ELF-1 (cell line): ENCODE measurements at regions not wholly inside any gene's neighbourhood (a gene's known extent, or its start where the extent isn't known, plus 50 kb on each side); places are given as distances from the start of the nearest gene placed in this dataset.
A peak's percentile ranks its signal among the peaks of the same experiment; 100 is the strongest.

Source experiments
- DNase-seq: peaks from one replicate; pipeline ENCODE4 v3.0.0-alpha.2; 2016; ENCODE audit warnings: low read depth, low spot score

DNA sequence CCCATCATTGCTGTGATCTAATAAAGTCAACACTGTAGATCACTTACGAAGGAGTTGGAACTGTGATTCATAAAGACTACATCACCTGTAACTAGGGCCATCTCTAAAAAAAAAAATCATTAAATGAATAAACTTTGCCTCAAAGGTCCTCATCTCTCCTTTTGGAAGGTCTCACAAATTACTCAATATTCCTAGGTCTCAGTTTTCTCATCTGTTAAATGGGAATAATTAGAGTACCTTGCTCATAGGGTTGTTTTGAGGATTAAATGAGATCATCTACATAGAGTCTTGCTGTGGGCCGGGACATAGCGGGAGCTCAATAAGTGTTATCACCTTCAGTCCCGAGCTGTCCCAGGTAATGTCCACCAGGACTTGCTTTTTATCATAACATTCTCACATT is 335.1 kb upstream of the PROK2 start:
- no peak for DNase-seq

- DNase-seq = no peak
These were observed 333.7 kb upstream of the PROK2 start for GRCh38 chr3:72118628-72119027.

- DNase-seq = no peak
These were observed 331.3 kb upstream of the PROK2 start for GRCh38 chr3:72116226-72116625.

- DNase-seq = no peak
These were observed 330.4 kb upstream of the PROK2 start for GRCh38 chr3:72115307-72115706.

GRCh38 chr3:72114773-72115172 is 329.8 kb upstream of the PROK2 start:
- DNase-seq = no peak

DNA sequence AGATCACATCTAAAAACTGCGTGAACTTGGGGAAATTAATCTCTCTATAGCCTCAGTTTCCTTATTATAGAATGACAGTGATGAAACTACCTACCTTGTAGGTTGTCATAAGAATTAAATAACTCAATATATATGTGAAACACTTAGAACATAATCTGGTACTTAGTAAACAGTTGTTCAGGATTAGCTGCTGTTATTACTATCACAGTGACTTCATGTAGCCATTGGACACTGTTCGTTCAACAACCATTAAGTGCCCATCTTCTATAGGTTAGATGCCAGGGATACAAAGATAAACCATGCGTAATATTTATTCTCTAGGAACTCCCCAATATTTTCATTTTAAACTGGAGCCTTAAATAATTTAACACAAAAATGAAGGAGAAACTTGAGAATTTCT is 329.0 kb upstream of the PROK2 start:
- no peak for DNase-seq

DNA sequence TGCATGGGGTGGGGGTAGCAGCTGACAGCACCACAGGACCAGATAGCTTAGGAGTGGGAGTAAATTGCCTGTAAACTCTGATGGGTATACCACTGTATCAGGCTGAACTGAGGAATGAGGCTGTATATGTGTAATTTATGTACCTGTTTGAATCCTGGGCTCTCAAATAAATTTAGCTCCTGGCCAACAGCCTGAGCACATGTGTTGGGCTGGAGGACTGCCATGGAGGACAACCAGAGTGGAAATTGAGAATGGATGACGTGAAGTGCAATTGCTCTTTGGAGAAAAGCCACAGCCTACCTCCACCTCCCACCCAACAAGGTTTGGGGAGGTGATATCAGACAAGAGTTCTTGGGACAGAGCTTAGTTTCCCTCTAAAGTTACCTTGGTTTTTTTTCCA is 328.6 kb upstream of the PROK2 start:
- DNase-seq = no peak

- DNase-seq = no peak
These were observed 327.5 kb upstream of the PROK2 start for GRCh38 chr3:72112435-72112834.

DNA sequence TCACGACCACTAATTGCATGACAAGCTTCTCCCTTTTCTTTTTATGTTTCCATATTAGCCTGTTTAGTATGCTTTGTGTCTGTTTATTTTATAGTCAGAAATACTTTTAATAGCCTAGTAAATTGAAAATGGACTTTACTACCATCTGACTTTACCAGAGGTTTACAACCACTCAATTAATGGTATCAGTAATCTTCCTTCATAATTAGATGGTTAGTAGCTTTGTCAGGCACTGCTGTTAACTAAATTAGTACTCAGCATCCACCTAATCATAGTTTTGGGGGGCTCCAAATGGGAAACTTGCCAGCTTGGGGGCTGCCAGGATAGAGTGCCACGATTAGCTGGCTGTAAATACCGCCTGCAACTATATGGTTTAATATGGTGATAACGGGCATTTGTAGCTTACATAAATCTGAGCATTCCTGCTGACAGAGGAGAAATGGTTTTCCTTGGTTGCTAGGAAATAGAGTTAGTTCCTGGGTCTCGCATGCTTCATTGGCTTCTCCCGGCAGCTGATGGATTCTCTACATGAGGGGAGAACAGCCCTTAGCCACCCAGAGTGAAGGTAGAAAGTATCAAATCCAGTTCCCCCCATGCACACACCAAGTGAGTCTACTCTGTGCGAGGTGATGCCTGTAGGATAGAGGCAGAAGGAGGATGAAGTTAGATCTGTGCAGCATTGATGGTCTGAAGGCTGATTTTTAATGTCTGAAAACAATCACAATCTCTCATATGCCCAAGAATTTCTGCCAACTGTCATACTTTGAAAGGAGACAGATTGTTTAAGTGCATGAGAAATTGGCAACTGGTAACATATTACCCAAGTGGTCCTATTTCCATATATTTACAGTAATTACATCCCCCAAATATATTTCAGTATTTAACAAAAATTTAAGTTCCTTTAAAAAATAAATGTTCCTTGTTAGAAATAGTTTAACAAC is 326.6 kb upstream of the PROK2 start:
- no peak for DNase-seq

GRCh38 chr3:72109327-72110259 is 324.6 kb upstream of the PROK2 start:
- no peak for DNase-seq

DNA sequence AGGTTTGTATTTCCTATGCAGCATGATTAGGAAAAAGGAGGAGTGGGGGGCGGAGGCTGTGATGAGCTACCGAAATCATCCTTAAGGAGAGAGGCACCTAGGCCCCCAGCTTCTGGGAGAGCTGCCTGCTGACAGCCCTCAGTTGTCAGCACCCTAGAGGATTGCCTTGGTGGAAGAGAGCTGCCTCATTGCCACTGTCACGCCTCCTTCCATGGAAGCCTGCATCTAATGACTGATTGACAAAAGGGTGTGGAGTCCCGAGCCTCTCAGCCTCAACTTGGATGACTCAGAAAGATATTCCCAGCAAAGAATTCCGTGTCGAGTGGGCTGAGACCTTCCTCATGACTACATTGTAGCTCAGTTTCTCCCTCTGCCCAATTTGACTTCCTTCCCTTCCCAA is 320.4 kb upstream of the PROK2 start:
- DNase-seq = no peak

- DNase-seq = no peak
These were observed 317.2 kb upstream of the PROK2 start for GRCh38 chr3:72102112-72102616.

DNA sequence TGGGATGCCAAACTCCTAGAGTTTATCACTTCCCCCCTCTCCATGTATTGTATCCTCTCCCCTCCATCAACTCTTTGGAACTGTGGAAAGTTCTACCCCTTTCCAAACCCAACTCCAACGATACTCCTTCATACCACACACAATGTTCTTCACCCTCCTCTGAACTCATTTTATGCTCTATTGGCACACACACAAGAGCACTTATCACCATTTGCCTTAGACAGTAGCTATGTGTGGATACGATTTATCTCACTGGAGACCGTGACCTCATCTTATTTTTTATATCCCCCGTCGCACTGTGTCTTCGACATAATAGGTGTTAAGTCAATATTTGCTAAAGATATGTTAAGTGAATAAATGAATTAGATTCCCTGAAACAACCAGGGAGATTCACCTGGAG is 316.5 kb upstream of the PROK2 start:
- DNase-seq = no peak

DNA sequence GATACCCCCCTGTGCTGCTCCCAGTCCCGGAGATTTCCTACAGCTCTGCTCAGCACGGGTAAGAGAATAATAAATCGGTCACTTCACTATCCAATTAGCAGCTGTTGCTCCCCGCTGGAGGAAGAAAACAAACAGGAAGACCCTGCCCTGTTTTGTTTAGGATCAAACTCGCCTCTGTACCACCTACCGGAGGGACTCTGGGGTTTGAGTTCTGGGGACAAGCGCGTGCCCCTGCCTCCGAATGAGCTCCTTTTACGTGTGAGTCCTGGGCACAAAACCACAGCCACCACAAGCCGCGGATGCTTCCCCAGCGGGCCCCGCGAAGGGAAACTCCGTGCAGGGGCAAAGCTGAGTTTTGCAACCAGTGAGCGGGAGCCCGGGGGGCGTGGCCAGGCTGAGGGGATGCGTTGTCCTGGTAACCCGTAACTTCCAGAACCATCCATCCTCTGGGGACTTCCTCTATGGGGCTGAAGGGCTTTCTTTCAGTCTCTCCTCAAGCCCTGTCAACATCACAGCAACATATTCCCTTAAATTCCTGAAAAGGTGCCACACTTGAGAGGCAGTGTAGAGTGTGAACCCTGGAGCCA is 315.7 kb upstream of the PROK2 start:
- peak; percentile 82 for DNase-seq

GRCh38 chr3:72100080-72100511 is 315.1 kb upstream of the PROK2 start:
- peak; percentile 34 for DNase-seq

DNA sequence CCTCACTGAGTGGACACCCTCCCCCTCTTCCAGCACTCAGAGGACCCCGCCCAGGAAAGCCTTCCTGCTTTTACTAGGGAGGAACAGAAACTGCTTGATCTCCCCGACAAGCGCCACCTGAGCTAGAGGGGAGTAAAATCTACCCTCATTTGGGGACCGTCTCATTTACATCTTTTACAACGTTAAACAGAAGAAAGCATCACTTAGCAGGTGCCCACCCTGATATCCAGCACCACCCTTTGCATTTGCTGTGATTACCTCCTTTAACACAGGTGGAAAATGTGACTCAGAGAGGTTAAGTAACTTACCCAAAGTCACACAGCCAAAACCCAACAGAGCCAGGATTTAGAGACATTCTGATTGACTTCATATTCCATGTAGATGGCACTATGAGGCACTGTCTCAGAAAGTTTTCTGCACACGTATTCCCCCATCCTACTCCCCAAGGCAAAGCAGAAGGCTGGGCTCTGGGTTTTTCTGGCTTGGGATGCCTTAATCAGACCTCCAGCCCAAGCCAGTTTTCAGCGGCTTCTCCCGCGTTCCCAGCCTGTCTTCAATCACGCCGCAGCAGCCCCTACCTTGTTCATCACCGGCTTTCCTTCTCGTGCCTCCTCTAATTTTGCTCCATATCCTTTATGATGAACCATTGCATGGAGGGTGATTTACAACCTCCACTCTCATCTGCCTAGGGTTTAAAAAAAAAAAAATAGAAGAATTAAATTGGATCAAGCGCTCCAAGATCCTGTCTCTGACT is 314.6 kb upstream of the PROK2 start:
- DNase-seq = peak; percentile 45

GRCh38 chr3:72097053-72097452 is 312.1 kb upstream of the PROK2 start:
- no peak for DNase-seq

DNA sequence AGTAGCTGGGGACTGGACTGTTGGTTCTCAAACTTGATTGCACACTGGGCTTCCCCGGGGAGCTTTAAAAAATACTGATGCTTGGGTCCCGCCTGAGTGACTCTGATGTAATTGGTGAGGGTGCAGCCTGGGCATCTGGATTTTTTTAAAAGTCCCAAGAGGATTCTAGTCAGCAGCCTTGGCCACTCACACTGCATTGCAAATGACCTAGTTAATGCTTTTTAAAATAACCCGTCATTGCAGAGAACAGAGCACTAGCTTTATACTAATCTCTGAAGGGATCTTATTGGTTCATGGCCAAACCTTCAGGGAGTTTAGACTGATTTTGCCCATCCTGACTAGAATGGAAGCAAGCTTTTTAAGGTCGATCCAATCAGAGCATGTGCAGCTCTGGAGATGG is 310.6 kb upstream of the PROK2 start:
- DNase-seq = no peak

GRCh38 chr3:72093992-72094334 is 309.0 kb upstream of the PROK2 start:
- no peak for DNase-seq

DNA sequence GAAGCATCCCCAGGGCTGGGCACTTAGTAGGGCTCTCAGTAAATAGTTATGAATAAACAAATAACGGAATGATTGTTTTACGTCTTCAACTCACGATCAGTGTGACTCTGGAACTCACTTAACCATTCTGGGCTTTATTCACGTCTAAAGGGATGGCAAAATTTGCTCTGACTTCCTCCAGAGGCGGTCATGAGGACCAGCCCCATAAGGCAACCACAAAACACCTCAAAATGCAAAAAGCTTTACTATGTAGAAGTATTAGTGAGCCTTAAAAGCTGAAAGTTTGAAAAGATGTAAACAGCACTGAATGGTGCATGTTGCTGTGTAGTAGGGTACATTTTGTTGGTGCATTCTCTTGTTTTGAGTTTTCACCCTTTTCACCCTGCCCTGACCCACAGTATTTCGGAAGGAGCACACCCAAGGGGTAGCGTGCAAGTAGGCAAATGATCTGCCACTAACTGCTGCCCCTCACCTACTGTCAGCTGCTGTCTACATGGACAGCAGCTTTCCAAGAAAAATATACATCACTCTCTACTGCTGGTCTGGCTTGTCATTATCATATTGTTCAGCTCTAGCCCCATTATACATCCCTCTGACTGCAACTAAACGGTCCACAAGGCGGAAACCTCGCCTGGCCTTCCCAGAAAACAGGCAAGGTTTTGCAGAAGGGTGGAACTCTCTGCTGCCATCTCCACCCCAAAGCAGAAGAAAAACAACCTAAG is 308.5 kb upstream of the PROK2 start:
- DNase-seq = no peak

- DNase-seq = no peak
These were observed 307.8 kb upstream of the PROK2 start for GRCh38 chr3:72092778-72093177.
